ENCODE measurements at regions not wholly inside any gene's neighbourhood (a gene's known extent, or its start where the extent isn't known, plus 50 kb on each side); places are given as distances from the start of the nearest gene placed in this dataset.

- no peak for DNase-seq (ENCODE audit: low spot score)
These were observed 173.4 kb upstream of the BMP4 start for GRCh38 chr14:54129850-54130640.

DNA sequence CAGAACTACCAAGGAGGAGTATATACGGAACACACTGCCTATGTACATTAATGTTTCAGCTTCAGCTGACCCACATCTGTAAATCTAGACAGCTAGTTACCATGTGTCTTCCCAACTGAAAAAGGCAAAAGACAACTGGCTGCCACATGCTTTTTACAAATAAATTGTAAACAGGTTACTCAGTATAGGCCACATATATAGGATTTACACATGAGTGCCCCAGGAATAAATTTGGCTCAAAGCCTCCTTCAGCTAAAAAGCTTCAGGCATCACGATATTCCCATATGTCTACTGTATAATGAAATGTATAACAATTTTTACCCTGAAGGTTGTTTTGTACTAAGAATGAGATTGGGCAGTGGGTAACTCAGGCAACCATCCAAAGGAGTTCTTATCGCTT is 175.9 kb upstream of the BMP4 start:
- no peak for DNase-seq (ENCODE audit: low spot score)

DNA sequence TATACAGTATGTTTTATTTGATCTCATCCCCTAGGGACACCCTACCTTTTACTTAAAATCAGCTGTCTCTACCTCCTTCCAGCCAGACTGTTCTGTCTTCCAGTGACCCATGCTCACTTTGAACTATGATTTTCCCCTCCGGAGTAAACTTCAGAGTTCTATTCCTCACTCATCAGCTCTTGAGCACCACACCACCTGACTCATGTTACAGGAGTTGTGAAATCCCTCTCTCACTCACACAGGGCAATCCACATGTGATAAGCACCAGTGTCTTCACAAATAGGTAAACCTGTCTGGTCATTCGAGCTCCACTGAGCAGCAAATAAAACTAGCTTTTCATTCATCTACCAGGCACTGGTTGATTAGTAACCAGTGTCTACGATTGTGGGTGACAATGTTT is 177.3 kb upstream of the BMP4 start:
- DNase-seq (ENCODE audit: low spot score): no peak

DNA sequence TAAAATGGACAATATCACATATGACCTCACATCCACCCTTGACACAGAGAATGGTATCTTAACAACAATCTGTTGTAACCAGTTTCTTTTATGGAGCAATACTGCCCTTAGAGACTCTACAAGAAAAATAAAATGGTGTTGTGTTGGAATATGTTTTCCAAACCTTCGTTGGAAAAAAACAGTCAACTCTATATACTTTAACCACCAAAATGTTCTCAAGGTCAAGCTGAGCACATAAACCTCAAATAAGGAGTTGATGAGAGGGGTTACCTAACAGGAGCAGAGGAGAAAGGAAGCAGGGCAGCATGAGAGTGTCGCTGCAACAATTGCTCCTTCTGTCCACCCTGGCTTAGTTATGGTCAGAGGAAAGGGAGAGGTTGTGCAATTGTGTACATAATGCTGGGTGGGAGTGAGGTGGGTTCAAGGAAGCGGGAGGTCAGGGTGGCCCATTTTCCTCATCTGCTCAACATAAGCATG is 179.2 kb upstream of the BMP4 start:
- DNase-seq (ENCODE audit: low spot score): no peak

DNA sequence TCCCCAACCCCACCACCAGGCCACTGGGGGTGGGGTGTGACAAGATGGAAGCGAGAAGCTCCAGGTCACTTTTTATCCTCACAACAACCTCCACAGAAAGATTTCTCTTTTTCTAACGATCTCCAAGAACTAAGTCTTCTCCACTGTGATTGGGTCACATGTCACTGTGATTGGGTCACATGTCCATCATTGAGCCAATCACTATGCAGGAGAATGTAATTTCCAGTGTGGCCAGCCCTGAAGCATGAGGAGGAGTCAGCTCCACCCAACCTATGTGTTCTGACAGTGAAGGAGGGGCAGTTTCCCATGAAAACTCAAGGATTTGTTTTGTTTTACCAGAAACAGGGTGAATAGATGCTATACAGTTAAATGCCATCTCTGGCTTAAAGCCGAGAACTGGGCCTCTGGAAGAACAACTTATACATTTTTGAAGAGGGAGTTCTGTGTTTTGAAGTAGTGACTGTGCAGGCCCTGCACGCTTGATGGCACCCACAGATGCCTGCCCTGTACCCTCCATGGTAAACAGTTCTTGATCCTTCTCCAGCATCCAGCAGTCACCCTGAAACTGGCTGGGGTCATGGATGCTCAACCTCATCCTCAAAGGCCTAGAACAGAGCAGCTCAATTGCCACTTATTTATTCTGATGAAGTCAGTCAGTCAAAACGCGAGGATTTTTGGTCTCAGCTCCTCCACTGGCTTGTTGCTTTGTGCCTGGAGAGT is 180.4 kb upstream of the BMP4 start:
- no peak for DNase-seq (ENCODE audit: low spot score)

GRCh38 chr14:54137614-54137961 is 181.0 kb upstream of the BMP4 start:
- DNase-seq (ENCODE audit: low spot score): no peak

DNA sequence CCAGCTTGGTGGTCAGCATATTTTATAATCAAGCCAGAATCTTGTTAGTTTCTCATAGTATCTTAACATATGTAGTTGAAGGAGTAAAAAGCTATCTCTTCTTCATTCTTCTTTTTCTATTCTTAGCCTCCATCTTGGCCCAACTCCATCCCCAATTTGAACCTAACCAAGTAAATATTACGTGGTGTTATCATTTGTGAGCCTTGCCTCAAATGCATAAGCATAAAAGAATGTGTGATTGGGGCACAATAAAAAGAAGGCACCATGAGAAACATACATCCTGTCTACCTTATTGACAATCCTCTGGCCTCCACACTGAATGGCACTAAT is 181.4 kb upstream of the BMP4 start:
- no peak for DNase-seq (ENCODE audit: low spot score)

DNA sequence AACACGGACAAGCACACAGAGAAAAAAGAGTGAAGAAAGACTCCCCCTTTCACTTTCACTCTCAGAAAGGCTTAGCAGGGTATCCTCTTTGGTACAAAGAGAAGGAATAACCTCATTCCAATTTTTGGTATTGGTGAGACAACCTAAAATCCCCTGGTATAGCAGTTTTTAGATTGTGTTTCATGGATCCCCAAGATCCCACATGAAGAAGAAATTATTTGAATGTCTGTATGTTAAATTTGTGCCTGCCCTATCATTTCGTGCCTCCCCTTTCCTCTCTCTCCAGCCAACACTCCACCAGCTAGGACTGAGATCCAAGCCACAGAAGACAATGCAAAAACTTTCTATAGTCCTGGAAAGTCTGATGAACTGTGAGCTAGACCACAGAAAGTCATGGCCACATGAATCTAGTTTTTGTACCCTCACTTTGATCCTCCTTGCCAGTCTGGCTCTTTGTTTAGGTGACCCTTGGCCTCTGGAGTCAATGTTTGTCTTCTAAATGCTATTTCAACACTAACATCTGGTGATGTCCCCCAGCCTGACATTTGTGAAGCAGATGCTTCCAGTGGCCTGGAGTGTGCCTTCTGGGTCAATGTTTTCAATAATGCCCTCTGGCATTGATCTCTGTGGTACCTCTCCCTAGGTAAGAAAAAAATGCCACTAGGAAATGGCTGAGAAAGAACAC is 181.9 kb upstream of the BMP4 start:
- no peak for DNase-seq (ENCODE audit: low spot score)

- no peak for DNase-seq (ENCODE audit: low spot score)
These were observed 183.9 kb upstream of the BMP4 start for GRCh38 chr14:54140551-54140950.

GRCh38 chr14:54146601-54147000 is 190.0 kb upstream of the BMP4 start:
- no peak for DNase-seq (ENCODE audit: low spot score)

DNA sequence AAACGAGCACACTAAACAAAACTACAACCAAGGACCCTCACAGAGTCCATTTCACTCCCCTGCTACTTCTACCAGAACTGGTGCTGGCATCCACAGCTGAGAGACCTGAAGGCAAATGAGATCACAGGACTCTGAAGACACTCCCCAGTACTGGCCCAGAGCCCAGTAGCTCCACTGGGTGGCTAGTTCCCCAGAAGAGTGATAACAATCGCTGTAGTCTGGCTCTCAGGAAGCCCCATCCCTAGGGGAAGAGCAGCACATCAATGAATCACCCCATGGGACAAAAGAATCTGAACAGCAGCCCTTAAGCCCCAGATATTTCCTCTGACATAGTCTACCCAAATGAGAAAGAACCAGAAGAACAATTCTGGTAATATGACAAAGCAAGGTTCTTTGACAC is 190.7 kb upstream of the BMP4 start:
- DNase-seq (ENCODE audit: low spot score): no peak

- no peak for DNase-seq (ENCODE audit: low spot score)
These were observed 191.1 kb upstream of the BMP4 start for GRCh38 chr14:54147758-54148157.

GRCh38 chr14:54148251-54148650 is 191.6 kb upstream of the BMP4 start:
- no peak for DNase-seq (ENCODE audit: low spot score)

DNA sequence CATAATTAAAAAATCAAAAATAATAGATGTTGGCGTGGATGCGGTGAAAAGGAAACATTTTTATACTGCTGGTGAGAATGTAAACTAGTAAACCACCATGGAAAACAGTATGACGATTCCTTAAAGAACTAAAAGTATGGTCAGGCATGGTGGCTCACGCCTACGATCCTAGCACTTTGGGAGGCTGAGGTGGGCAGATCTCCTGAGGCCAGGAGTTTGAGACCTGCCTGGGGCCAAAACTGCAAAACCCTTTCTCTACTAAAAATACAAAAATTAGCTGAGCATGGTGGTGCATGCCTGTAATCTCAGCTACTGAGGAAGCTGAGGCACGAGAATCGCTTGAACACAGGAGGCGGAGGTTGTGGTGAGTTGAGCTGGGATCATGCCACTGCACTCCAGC is 195.7 kb upstream of the BMP4 start:
- no peak for DNase-seq (ENCODE audit: low spot score)

DNA sequence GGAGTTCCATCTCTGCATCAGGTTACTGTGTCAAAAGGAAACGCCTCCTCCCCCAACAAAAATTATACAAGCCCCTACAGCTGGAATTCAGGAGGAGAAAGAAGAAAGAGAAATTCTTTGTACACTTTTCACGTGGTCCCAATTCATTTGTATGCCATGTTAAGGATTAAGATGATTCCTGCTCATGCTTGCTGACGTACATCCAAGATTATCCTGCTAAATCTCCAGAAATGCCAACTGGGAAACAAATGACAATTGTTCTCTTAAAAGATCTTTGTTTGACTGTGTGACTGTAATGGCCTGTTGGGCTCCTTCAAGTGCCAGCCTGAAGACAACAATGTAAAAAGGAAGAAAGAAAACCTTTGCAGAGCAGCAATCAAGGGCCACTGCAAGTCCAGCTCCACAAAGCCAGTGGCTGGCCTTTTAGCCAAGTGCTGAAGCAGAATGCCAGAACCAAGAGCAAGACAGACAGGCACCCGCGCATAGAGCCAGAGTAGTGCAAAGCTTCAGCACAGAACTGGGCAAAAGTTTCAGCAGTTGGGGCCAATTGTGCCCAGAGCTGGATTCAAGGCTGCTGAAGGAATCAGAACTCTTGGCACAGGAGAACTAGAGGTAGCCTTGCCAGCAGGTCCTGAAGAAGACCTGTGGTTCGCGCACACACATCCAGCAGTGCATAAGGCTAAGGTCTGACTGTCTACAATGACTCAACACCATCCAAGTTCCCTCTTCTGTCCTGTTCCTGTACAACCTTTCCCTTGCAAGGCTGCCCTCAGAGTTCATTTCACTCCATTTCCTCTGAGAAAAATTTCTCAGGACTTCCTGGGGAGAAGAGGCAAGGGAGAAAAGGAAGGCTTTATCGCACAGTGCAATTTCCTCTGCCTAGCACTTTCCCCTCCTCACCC is 209.7 kb upstream of the BMP4 start:
- DNase-seq (ENCODE audit: low spot score): no peak

DNA sequence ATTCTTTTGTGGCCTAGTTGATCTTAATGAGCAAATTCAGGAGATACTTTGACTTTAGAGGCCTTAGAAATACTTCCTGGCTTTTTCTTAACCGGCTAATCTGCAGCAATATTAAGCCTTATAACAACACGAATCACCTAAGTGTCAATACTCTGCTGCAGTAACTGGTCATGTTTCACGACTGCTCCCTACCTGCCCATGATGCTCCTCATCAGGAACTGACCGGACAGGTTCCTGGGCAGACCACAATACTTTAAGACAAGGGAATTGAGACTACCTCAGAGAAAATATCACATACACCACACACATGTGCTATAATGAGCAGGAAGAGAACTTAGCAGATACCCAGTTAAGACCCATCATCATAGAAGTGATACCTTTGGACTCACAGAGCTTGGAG is 211.9 kb upstream of the BMP4 start:
- no peak for DNase-seq (ENCODE audit: low spot score)

- DNase-seq (ENCODE audit: low spot score): no peak
These were observed 212.8 kb upstream of the BMP4 start for GRCh38 chr14:54169254-54169924.

- DNase-seq (ENCODE audit: low spot score): no peak
These were observed 213.7 kb upstream of the BMP4 start for GRCh38 chr14:54170301-54170700.

DNA sequence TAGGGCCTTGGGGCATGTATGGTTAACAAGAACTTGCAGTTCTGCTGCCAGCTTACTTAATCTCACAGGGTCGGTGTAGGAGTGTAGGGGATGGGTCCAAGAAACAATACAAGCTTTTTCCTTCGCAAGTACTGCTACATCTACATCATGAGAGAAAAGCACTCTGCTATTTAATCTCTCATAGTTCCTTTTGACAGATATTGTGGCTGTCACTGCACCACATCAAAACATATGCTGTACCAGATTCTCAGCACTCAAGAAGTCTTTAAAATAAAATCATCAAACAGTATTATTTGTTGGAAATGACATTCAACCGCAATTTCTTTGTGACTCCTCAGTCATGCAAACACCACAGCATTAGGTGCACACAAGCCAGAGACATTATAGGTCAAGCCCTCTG is 215.5 kb upstream of the BMP4 start:
- no peak for DNase-seq (ENCODE audit: low spot score)

DNA sequence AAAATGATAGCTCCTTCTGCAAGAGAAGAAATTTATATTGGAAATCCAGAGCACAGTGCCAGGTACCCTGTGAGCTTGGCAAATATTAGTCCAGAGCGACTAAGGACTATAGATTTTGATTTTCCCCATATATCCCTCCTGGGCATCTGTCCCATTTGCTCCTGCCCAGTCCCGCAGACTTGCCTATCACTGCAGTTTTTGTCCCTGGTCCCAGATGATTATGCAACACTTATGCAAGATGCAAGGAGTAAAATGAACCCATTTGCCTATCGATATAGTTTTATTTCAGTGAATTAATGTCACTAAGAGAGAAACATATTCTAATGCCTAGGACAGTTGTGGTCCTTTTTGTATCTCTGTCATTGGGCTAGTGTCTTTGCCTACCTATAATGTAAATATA is 215.9 kb upstream of the BMP4 start:
- DNase-seq (ENCODE audit: low spot score): no peak

- peak; percentile 23 for DNase-seq (ENCODE audit: low spot score)
These were observed 217.2 kb upstream of the BMP4 start for GRCh38 chr14:54173802-54174201.

DNA sequence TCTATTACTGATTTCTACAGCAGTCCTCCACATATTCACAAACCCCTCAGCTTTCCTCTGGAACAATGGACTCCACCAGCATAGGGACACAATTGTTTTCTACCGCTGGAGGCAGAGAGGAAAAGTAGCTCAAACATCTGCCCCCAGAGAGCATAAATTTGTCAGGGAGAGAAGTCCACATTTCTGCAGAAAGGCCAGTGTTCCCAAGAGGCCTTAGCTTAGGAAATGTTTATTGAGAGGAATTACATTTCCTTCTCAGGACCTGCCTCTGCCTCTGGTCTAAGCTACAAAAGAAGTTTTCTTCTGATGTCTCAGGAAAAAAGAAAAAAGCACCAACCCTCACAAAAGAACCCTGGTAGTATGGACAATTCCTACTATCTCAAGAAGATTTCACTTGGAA is 217.8 kb upstream of the BMP4 start:
- DNase-seq (ENCODE audit: low spot score): no peak

Measured in GM03348 (cell line).